Endometrium (tissue), 2 donors: ENCODE measurements at regions not wholly inside any gene's neighbourhood (a gene's known extent, or its start where the extent isn't known, plus 50 kb on each side); places are given as distances from the start of the nearest gene placed in this dataset.
A peak's percentile ranks its signal among the peaks of the same experiment; 100 is the strongest.
"Not testable (repeated sequence)": the region's sequence is repeated elsewhere in the genome, so short reads cannot be mapped to it uniquely, and the experiment has no call there.

ENCODE experiments used
- FAIRE-seq: peaks from 2 replicates; lab custom pipeline; 2012; peaks lifted over from hg19 to GRCh38; lab: Jason Lieb, UNC
- donor health status: control.
- donor health status: control.

GRCh38 chr12:108423486-108423885 lies 84.4 kb upstream of the CMKLR1 start:
- no peak for FAIRE-seq

GRCh38 chr12:108421082-108421481 lies 82.0 kb upstream of the CMKLR1 start:
- FAIRE-seq = not testable (repeated sequence)

GRCh38 chr12:108420421-108420820 lies 81.3 kb upstream of the CMKLR1 start:
- FAIRE-seq = not testable (repeated sequence)

GRCh38 chr12:108419949-108420348 lies 80.8 kb upstream of the CMKLR1 start:
- FAIRE-seq = no peak

GRCh38 chr12:108418164-108418890 lies 79.2 kb upstream of the CMKLR1 start:
- no peak for FAIRE-seq

- FAIRE-seq = no peak
Measured at GRCh38 chr12:108414021-108414420, 74.9 kb upstream of the CMKLR1 start.

GRCh38 chr12:108410689-108411088 lies 71.6 kb upstream of the CMKLR1 start:
- no peak for FAIRE-seq

GRCh38 chr12:108409481-108409880 lies 70.4 kb upstream of the CMKLR1 start:
- FAIRE-seq = no peak

GRCh38 chr12:108403952-108404351 lies 64.8 kb upstream of the CMKLR1 start:
- FAIRE-seq = no peak

GRCh38 chr12:108401964-108402363 lies 62.9 kb upstream of the CMKLR1 start:
- no peak for FAIRE-seq

- peak; percentile 15 for FAIRE-seq
Measured at GRCh38 chr12:108400900-108401480, 61.9 kb upstream of the CMKLR1 start.

- FAIRE-seq = no peak
Measured at GRCh38 chr12:108400481-108400880, 61.4 kb upstream of the CMKLR1 start.

- no peak for FAIRE-seq
Measured at GRCh38 chr12:108400056-108400455, 60.9 kb upstream of the CMKLR1 start.

- no peak for FAIRE-seq
Measured at GRCh38 chr12:108399514-108399913, 60.4 kb upstream of the CMKLR1 start.

- FAIRE-seq = no peak
Measured at GRCh38 chr12:108394196-108394595, 55.1 kb upstream of the CMKLR1 start.

- FAIRE-seq = no peak
Measured at GRCh38 chr12:108392284-108392683, 53.2 kb upstream of the CMKLR1 start.

- no peak for FAIRE-seq
Measured at GRCh38 chr12:108390495-108391203, 51.5 kb upstream of the CMKLR1 start.

GRCh38 chr12:108389544-108389943 lies 50.4 kb upstream of the CMKLR1 start:
- no peak for FAIRE-seq
